K562 (cell line): ENCODE measurements at regions not wholly inside any gene's neighbourhood (a gene's known extent, or its start where the extent isn't known, plus 50 kb on each side); places are given as distances from the start of the nearest gene placed in this dataset.

Experiments used
- ATAC-seq: fragments of 200-7000 bp; cut with Tn5 transposase; 3 replicates; pipeline ENCODE4 v1.9.1; 2020; ENCODE audit warnings: moderate library complexity
- BruUV-seq: library from RNA; stranded (reverse); fragments of 400-500 nt; replicated peaks from 2 replicates; lab custom pipeline; 2021; lab: Mats Ljungman, UMichigan
- CTCF ChIA-PET: fragments of 300-600 bp; formaldehyde crosslinking; extraction: SDS; loops from one replicate; lab custom pipeline; 2021; ENCODE audit warnings: low intra/inter-chr PET ratio; lab: Yijun Ruan, JAX
- POLR2A ChIA-PET: fragments of 300-600, 350-650 bp; sonication (Branson Sonifier 250); formaldehyde crosslinking; extraction: SDS; loops from one replicate; lab custom pipeline; 2021; ENCODE audit warnings: antibody characterized with exemption, inconsistent platforms; lab: Yijun Ruan, JAX
- DNase-seq, 4 experiments: peaks; one replicate each; pipeline versions ENCODE4 v3.0.0 to v3.0.0-alpha.2; 2011 to 2018; ENCODE audit warnings: low spot score in 3 of 4, mixed read lengths in 3 of 4; ENCODE audit errors: extremely low read depth in 1 of 4
- FAIRE-seq: peaks from 2 replicates; lab custom pipeline; 2011; peaks lifted over from hg19 to GRCh38; lab: Jason Lieb, UNC
- H2AFZ ChIP-seq: 2 replicates; pipeline ENCODE4 v1.6.0; 2011; ENCODE audit warnings: low read depth, low read length, control low read depth, inconsistent platforms
- H3K27ac ChIP-seq: fragments of 200-600 bp; 3 replicates; pipeline ENCODE4 v1.8.0; 2011; ENCODE audit warnings: low read depth, mild to moderate bottlenecking, control low read depth, inconsistent platforms, low read length, moderate library complexity, mixed read lengths; ENCODE audit errors: extremely low read depth
- H3K27me3 ChIP-seq, 2 experiments: fragments of 300-600 bp in 1 of 2; 2 replicates in 1 of 2; 3 replicates in 1 of 2; pipeline versions ENCODE4 v1.6.0 to v1.8.0; 2011; ENCODE audit warnings: inconsistent platforms in 2 of 2, low read length in 2 of 2, mild to moderate bottlenecking in 1 of 2, mixed read lengths in 1 of 2, moderate library complexity in 1 of 2; ENCODE audit not compliant: control insufficient read depth in 2 of 2, insufficient read depth in 2 of 2
- H3K36me3 ChIP-seq: fragments of 300-600 bp; 3 replicates; pipeline ENCODE4 v1.8.0; 2011; ENCODE audit warnings: mild to moderate bottlenecking, low read length, inconsistent platforms; ENCODE audit not compliant: control insufficient read depth, insufficient read depth
- H3K4me1 ChIP-seq, 2 experiments: fragments of 200-600 bp in 1 of 2; replicated peaks in 1 of 2; 2 replicates in 1 of 2; 3 replicates in 1 of 2; pipeline versions ENCODE4 v1.5.1 to v1.8.0; 2011; ENCODE audit warnings: inconsistent platforms in 2 of 2, low read length in 2 of 2, mild to moderate bottlenecking in 1 of 2, mixed read lengths in 1 of 2, moderate library complexity in 1 of 2; ENCODE audit not compliant: control insufficient read depth in 2 of 2, insufficient read depth in 2 of 2
- H3K4me2 ChIP-seq: 2 replicates; pipeline ENCODE4 v1.6.1; 2011; ENCODE audit warnings: low read length, control low read depth, inconsistent platforms, mixed read lengths; ENCODE audit not compliant: insufficient read depth
- H3K4me3 ChIP-seq: fragments of 200-600 bp; sonication (generic), shearing (Covaris generic); 2 replicates; pipeline ENCODE4 v1.5.1; 2016; ENCODE audit warnings: control low read depth, inconsistent platforms
- H3K79me2 ChIP-seq: fragments of 200-600 bp; 3 replicates; pipeline ENCODE4 v1.8.0; 2011; ENCODE audit warnings: low read length, inconsistent platforms; ENCODE audit not compliant: control insufficient read depth, insufficient read depth
- H3K9ac ChIP-seq, 2 experiments: 2 replicates each; pipeline versions ENCODE4 v1.6.0 to v1.6.1; 2011; ENCODE audit warnings: low read depth in 2 of 2, low read length in 2 of 2, control low read depth in 1 of 2, inconsistent platforms in 1 of 2, mild to moderate bottlenecking in 1 of 2, mixed read lengths in 1 of 2; ENCODE audit not compliant: insufficient read depth in 1 of 2
- H3K9me1 ChIP-seq: one replicate; pipeline ENCODE4 v1.6.0; 2011; ENCODE audit warnings: inconsistent platforms, mild to moderate bottlenecking, low read length, moderate library complexity; ENCODE audit not compliant: control insufficient read depth, insufficient read depth
- H3K9me3 ChIP-seq: replicated peaks from 2 replicates; pipeline ENCODE4 v1.5.1; 2011; ENCODE audit warnings: low read depth, low read length, inconsistent platforms; ENCODE audit not compliant: control insufficient read depth, insufficient read depth
- H4K20me1 ChIP-seq: replicated peaks from 2 replicates; pipeline ENCODE4 v1.6.1; 2011; ENCODE audit warnings: low read length, inconsistent platforms, mixed read lengths; ENCODE audit not compliant: control insufficient read depth, insufficient read depth
- BRD9 ChIP-seq: fragments of 450-650 bp; IDR thresholded peaks from 2 replicates; pipeline ENCODE4 v1.6.1; 2018; ENCODE audit warnings: low read depth; ENCODE audit not compliant: partially characterized antibody
- DEAF1 ChIP-seq: fragments of 450-650 bp; formaldehyde crosslinking; IDR thresholded peaks from 2 replicates; pipeline ENCODE4 v1.4.0; 2020; ENCODE audit warnings: mild to moderate bottlenecking, moderate library complexity
- FOXA3 ChIP-seq, 2 experiments: fragments of 450-650 bp in 1 of 2; sonication (generic) in 1 of 2; formaldehyde crosslinking; IDR thresholded peaks in 1 of 2; conservative IDR thresholded peaks in 1 of 2; 2 replicates each; pipeline versions ENCODE4 v1.4.0 to v1.8.0; 2020 to 2022; ENCODE audit warnings: mild to moderate bottlenecking in 2 of 2, missing genetic modification reagents in 1 of 2
- HES1 ChIP-seq: fragments of 450-650 bp; IDR thresholded peaks from 2 replicates; pipeline ENCODE4 v1.6.1; 2016; ENCODE audit warnings: low read depth, mild to moderate bottlenecking, moderate library complexity
- IFI16 ChIP-seq: fragments of 250-450 bp; sonication (Bioruptor Pico); IDR thresholded peaks from 2 replicates; pipeline ENCODE4 v2.1.2; 2022; ENCODE audit warnings: mild to moderate bottlenecking, inconsistent platforms
- KLF10 ChIP-seq: fragments of 250-450 bp; sonication (Bioruptor Pico); IDR thresholded peaks from 2 replicates; pipeline ENCODE4 v1.6.1; 2021; ENCODE audit warnings: matching md5 sums
- RFX7 ChIP-seq: fragments of 250-450 bp; sonication (Bioruptor Pico); IDR thresholded peaks from 2 replicates; pipeline ENCODE4 v1.5.1; 2021; ENCODE audit warnings: mild to moderate bottlenecking
- SRF ChIP-seq, 2 experiments: fragments of 250-450, 450-650 bp in 1 of 2; sonication (Bioruptor Pico) in 1 of 2; sonication (generic) in 1 of 2; formaldehyde crosslinking; IDR thresholded peaks; 2 replicates each; pipeline versions ENCODE4 v1.5.0 to v1.5.1; 2020 to 2022; ENCODE audit warnings: mild to moderate bottlenecking in 1 of 2, missing genetic modification reagents in 1 of 2
- ZNF121 ChIP-seq: sonication (generic); formaldehyde crosslinking; conservative IDR thresholded peaks from 2 replicates; pipeline ENCODE4 v1.8.0; 2022; ENCODE audit warnings: missing genetic modification reagents
- ZNF57 ChIP-seq: fragments of 450-650 bp; formaldehyde crosslinking; IDR thresholded peaks from 2 replicates; pipeline ENCODE4 v1.4.0; 2020; ENCODE audit warnings: mild to moderate bottlenecking, moderate library complexity
- ZNF696 ChIP-seq: fragments of 250-450 bp; sonication (Bioruptor Pico); conservative IDR thresholded peaks from 2 replicates; pipeline ENCODE4 v1.4.0; 2020; ENCODE audit warnings: mild to moderate bottlenecking, moderate library complexity
- ZNF75A ChIP-seq: fragments of 450-650 bp; formaldehyde crosslinking; IDR thresholded peaks from 2 replicates; pipeline ENCODE4 v1.4.0; 2020; ENCODE audit warnings: mild to moderate bottlenecking
- WGBS: fragments of 100-300 bp; shearing (Covaris generic); methylation state at CpG from one replicate; pipeline ENCODE4 v1.1.6; 2016; ENCODE audit warnings: low coverage, mixed read lengths; ENCODE audit not compliant: insufficient coverage; ENCODE audit errors: missing lambda C conversion rate; 5-methylcytosine and 5-hydroxymethylcytosine counted together
- in situ Hi-C: fragments of 300-500 bp; cut with MboI; formaldehyde crosslinking; loops from 4 replicates; pipeline ENCODE4 v1.15.0; 2018; ENCODE audit warnings: inconsistent platforms, mixed read lengths
- intact Hi-C: fragments of 100-400 bp; cut with micrococcal nuclease; formaldehyde crosslinking; loops from 2 replicates; pipeline ENCODE4 v1.14.2; 2022
- TF ChIP-seq, protein P1 (sequence below): fragments of 250-450 bp; sonication (Bioruptor Pico); IDR thresholded peaks from 2 replicates; pipeline ENCODE4 v1.8.0; 2022; ENCODE audit warnings: inconsistent platforms, mild to moderate bottlenecking, moderate library complexity, borderline replicate concordance
- TF ChIP-seq, protein P2 (sequence below): fragments of 250-450 bp; sonication (Bioruptor Pico); IDR thresholded peaks from 2 replicates; pipeline ENCODE4 v1.8.0; 2021; ENCODE audit warnings: moderate library complexity, mild to moderate bottlenecking, inconsistent platforms
- TF ChIP-seq, protein P3 (sequence below), 3 experiments: fragments of 200-800 bp in 1 of 3; sonication (Bioruptor generic) in 1 of 3; sonication (generic) in 1 of 3; formaldehyde crosslinking in 1 of 3; IDR thresholded peaks; 2 replicates each; pipeline versions ENCODE4 v1.6.1 to v1.8.0; 2016 to 2022; ENCODE audit warnings: mild to moderate bottlenecking in 2 of 3, missing compliant biosample characterization in 2 of 3, missing genetic modification characterization in 2 of 3, missing genetic modification reagents in 1 of 3

GRCh38 chr2:60106836-60107529 lies 446.5 kb downstream of the BCL11A start:
- WGBS = 0% methylated on average over 2 of the region's 2 CpGs
- no peak overlapping the region for H3K27ac ChIP-seq
- BruUV-seq = no TSS peak
- H3K4me3 ChIP-seq = no peak overlapping the region
- DNase-seq (no peak), ATAC-seq (no peak), FAIRE-seq (no peak)
- intact Hi-C loops (no loop called here), in situ Hi-C loops (no loop called here)
- H3K9me3 ChIP-seq = no peaks in the 10 kb centered on the region
- no peaks in the 10 kb centered on the region for H3K27me3 ChIP-seq
- no peaks in the 10 kb centered on the region for H3K36me3 ChIP-seq
- no peak overlapping the region for H3K4me2 ChIP-seq
- H3K9ac ChIP-seq = no peak overlapping the region
- H2AFZ ChIP-seq = no peak overlapping the region
- no peaks in the 10 kb centered on the region for H4K20me1 ChIP-seq
- ChIA-PET POLR2A (no interaction called here), CTCF (no interaction called here)
- H3K4me1 ChIP-seq = no peaks in the 10 kb centered on the region
- no peaks in the 10 kb centered on the region for H3K79me2 ChIP-seq
- H3K9me1 ChIP-seq = no peaks in the 10 kb centered on the region
- TF ChIP-seq RFX7 (CRISPR knock-in tag) = no peak
- no peak for TF ChIP-seq DEAF1
- TF ChIP-seq FOXA3 (CRISPR knock-in tag; conservative IDR thresholded peaks at IDR 0.05 in 1 of 2, IDR thresholded peaks at IDR 0.05 in 1 of 2) = no peak
- TF ChIP-seq, protein P1, sequence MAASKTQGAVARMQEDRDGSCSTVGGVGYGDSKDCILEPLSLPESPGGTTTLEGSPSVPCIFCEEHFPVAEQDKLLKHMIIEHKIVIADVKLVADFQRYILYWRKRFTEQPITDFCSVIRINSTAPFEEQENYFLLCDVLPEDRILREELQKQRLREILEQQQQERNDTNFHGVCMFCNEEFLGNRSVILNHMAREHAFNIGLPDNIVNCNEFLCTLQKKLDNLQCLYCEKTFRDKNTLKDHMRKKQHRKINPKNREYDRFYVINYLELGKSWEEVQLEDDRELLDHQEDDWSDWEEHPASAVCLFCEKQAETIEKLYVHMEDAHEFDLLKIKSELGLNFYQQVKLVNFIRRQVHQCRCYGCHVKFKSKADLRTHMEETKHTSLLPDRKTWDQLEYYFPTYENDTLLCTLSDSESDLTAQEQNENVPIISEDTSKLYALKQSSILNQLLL (CRISPR knock-in tag) = no peak
- no peak for TF ChIP-seq ZNF696 (CRISPR knock-in tag)
- TF ChIP-seq, protein P2, sequence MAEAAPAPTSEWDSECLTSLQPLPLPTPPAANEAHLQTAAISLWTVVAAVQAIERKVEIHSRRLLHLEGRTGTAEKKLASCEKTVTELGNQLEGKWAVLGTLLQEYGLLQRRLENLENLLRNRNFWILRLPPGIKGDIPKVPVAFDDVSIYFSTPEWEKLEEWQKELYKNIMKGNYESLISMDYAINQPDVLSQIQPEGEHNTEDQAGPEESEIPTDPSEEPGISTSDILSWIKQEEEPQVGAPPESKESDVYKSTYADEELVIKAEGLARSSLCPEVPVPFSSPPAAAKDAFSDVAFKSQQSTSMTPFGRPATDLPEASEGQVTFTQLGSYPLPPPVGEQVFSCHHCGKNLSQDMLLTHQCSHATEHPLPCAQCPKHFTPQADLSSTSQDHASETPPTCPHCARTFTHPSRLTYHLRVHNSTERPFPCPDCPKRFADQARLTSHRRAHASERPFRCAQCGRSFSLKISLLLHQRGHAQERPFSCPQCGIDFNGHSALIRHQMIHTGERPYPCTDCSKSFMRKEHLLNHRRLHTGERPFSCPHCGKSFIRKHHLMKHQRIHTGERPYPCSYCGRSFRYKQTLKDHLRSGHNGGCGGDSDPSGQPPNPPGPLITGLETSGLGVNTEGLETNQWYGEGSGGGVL (CRISPR knock-in tag) = no peak
- TF ChIP-seq ZNF57 (CRISPR knock-in tag) = no peak
- TF ChIP-seq BRD9 = no peak
- TF ChIP-seq, protein P3, sequence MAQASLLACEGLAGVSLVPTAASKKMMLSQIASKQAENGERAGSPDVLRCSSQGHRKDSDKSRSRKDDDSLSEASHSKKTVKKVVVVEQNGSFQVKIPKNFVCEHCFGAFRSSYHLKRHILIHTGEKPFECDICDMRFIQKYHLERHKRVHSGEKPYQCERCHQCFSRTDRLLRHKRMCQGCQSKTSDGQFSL (CRISPR knock-in tag; IDR thresholded peaks at IDR 0.05) = no peak
- TF ChIP-seq, protein P3 (tag; IDR thresholded peaks at IDR 0.05) = no peak
- no peak for TF ChIP-seq KLF10 (CRISPR knock-in tag)
- no peak for TF ChIP-seq HES1
- no peak for TF ChIP-seq ZNF75A
- TF ChIP-seq IFI16 (CRISPR knock-in tag) = no peak
- no peak for TF ChIP-seq ZNF121 (CRISPR knock-in tag)
- no peak for TF ChIP-seq SRF (CRISPR knock-in tag; IDR thresholded peaks at IDR 0.05)
